GM18873 (cell line): ENCODE measurements at regions not wholly inside any gene's neighbourhood (a gene's known extent, or its start where the extent isn't known, plus 50 kb on each side); places are given as distances from the start of the nearest gene placed in this dataset.
"Not testable (repeated sequence)": the region's sequence is repeated elsewhere in the genome, so short reads cannot be mapped to it uniquely, and the experiment has no call there.

Experiments used
- ATAC-seq: cut with Tn5 transposase; IDR thresholded peaks from one replicate; pipeline ENCODE4 v1.9.1; 2021; ENCODE audit warnings: mild to moderate bottlenecking, moderate library complexity, moderate number of reproducible peaks; ENCODE audit not compliant: unreplicated experiment, low FRiP score

GRCh38 chr12:58009405-58010195, 68.2 kb downstream of the ATP23 start:
- ATAC-seq, result no peak

GRCh38 chr12:58011676-58012075, 70.3 kb downstream of the ATP23 start:
- ATAC-seq, result no peak

- not testable (repeated sequence) for ATAC-seq
These were observed 81.1 kb downstream of the ATP23 start for GRCh38 chr12:58022379-58023020.

- ATAC-seq, result no peak
These were observed 84.1 kb downstream of the ATP23 start for GRCh38 chr12:58025431-58025830.

- ATAC-seq, result no peak
These were observed 85.1 kb downstream of the ATP23 start for GRCh38 chr12:58026426-58026825.

- no peak for ATAC-seq
These were observed 85.8 kb downstream of the ATP23 start for GRCh38 chr12:58026897-58027891.

GRCh38 chr12:58028294-58028693, 86.9 kb downstream of the ATP23 start:
- no peak for ATAC-seq

GRCh38 chr12:58029260-58029659, 87.9 kb downstream of the ATP23 start:
- ATAC-seq, result no peak

GRCh38 chr12:58030566-58031279, 89.4 kb downstream of the ATP23 start:
- ATAC-seq, result no peak

- ATAC-seq, result no peak
These were observed 90.8 kb downstream of the ATP23 start for GRCh38 chr12:58032156-58032555.

- no peak for ATAC-seq
These were observed 92.5 kb downstream of the ATP23 start for GRCh38 chr12:58033831-58034230.

- no peak for ATAC-seq
These were observed 92.9 kb downstream of the ATP23 start for GRCh38 chr12:58034311-58034710.

- ATAC-seq, result no peak
These were observed 93.3 kb downstream of the ATP23 start for GRCh38 chr12:58034712-58035111.

GRCh38 chr12:58041441-58041840, 100.1 kb downstream of the ATP23 start:
- ATAC-seq, result no peak

- no peak for ATAC-seq
These were observed 103.6 kb downstream of the ATP23 start for GRCh38 chr12:58044966-58045365.

GRCh38 chr12:58046271-58046670, 104.9 kb downstream of the ATP23 start:
- ATAC-seq, result no peak

GRCh38 chr12:58051378-58051777, 110.0 kb downstream of the ATP23 start:
- ATAC-seq, result no peak

GRCh38 chr12:58064666-58065065, 123.3 kb downstream of the ATP23 start:
- ATAC-seq, result no peak

GRCh38 chr12:58066296-58066695, 124.9 kb downstream of the ATP23 start:
- no peak for ATAC-seq
